H1 (cell line): ENCODE measurements at regions not wholly inside any gene's neighbourhood (a gene's known extent, or its start where the extent isn't known, plus 50 kb on each side); places are given as distances from the start of the nearest gene placed in this dataset.

ENCODE experiments used
- CTCF ChIA-PET: fragments of 300-600 bp; sonication (Branson Sonifier 250); formaldehyde crosslinking; loops from one replicate; lab custom pipeline; 2021; ENCODE audit not compliant: partially characterized antibody; lab: Charles Lee
- POLR2A ChIA-PET: fragments of 300-600 bp; sonication (Branson Sonifier 250); formaldehyde crosslinking; loops from one replicate; lab custom pipeline; 2021; ENCODE audit warnings: inconsistent platforms; ENCODE audit not compliant: partially characterized antibody; lab: Charles Lee
- DNase-seq, 2 experiments: peaks; one replicate each; pipeline versions ENCODE4 v3.0.0 to v3.0.0-alpha.2; 2010 to 2022; ENCODE audit warnings: low spot score in 2 of 2, low read depth in 1 of 2, mixed read lengths in 1 of 2
- FAIRE-seq: peaks from 2 replicates; lab custom pipeline; 2011; peaks lifted over from hg19 to GRCh38; lab: Jason Lieb, UNC
- H2AFZ ChIP-seq: 2 replicates; pipeline ENCODE4 v1.8.1; 2012; ENCODE audit warnings: low read length, inconsistent platforms
- H2AK5ac ChIP-seq: 2 replicates; pipeline ENCODE4 v1.6.1; 2013; ENCODE audit warnings: low read depth, low read length
- H2BK120ac ChIP-seq: replicated peaks from 2 replicates; pipeline ENCODE3; 2013; ENCODE audit warnings: low read depth, low read length, inconsistent platforms
- H2BK12ac ChIP-seq: 2 replicates; pipeline ENCODE4 v1.6.1; 2013; ENCODE audit warnings: low read depth, low read length
- H2BK15ac ChIP-seq: 2 replicates; pipeline ENCODE4 v1.6.1; 2013; ENCODE audit warnings: low read length
- H2BK20ac ChIP-seq: 2 replicates; pipeline ENCODE4 v1.6.1; 2013; ENCODE audit warnings: low read length
- H2BK5ac ChIP-seq: 2 replicates; pipeline ENCODE4 v1.6.1; 2013; ENCODE audit warnings: low read depth, low read length
- H3K14ac ChIP-seq: 2 replicates; pipeline ENCODE4 v1.6.1; 2013; ENCODE audit warnings: inconsistent platforms; ENCODE audit not compliant: insufficient read length
- H3K18ac ChIP-seq: 2 replicates; pipeline ENCODE4 v1.6.1; 2013; ENCODE audit warnings: low read length; ENCODE audit errors: extremely low read depth
- H3K23ac ChIP-seq: 2 replicates; pipeline ENCODE4 v1.6.1; 2013; ENCODE audit warnings: inconsistent platforms; ENCODE audit not compliant: insufficient read length
- H3K23me2 ChIP-seq: 2 replicates; pipeline ENCODE4 v1.6.1; 2013; ENCODE audit warnings: low read depth, low read length
- H3K27ac ChIP-seq: 2 replicates; pipeline ENCODE4 v1.6.1; 2011; ENCODE audit warnings: low read depth, low read length, inconsistent platforms
- H3K27me3 ChIP-seq, 4 experiments: replicated peaks in 1 of 4; 1 replicate in 1 of 4; 2 replicates in 3 of 4; pipeline versions ENCODE4 v1.6.1 to v1.8.1; 2011 to 2013; ENCODE audit warnings: low read length in 3 of 4, mild to moderate bottlenecking in 3 of 4, inconsistent platforms in 2 of 4, mixed read lengths in 2 of 4, moderate library complexity in 1 of 4; ENCODE audit not compliant: control insufficient read depth in 3 of 4, insufficient read depth in 3 of 4; ENCODE audit errors: extremely low read depth in 1 of 4
- H3K36me3 ChIP-seq, 4 experiments: 2 replicates each; pipeline versions ENCODE4 v1.6.1 to v1.8.1; 2011 to 2013; ENCODE audit warnings: mild to moderate bottlenecking in 4 of 4, low read length in 3 of 4, moderate library complexity in 2 of 4, control low read depth in 1 of 4, inconsistent platforms in 1 of 4; ENCODE audit not compliant: insufficient read depth in 4 of 4, control insufficient read depth in 2 of 4
- H3K4ac ChIP-seq: replicated peaks from 2 replicates; pipeline ENCODE3; 2013; ENCODE audit warnings: low read length, low read depth, mixed read lengths, inconsistent platforms; ENCODE audit not compliant: insufficient read length
- H3K4me1 ChIP-seq, 4 experiments: replicated peaks in 1 of 4; 1 replicate in 1 of 4; 2 replicates in 3 of 4; pipeline versions ENCODE4 v1.6.1 to v1.8.1; 2011 to 2013; ENCODE audit warnings: low read length in 3 of 4, inconsistent platforms in 2 of 4, mixed read lengths in 1 of 4; ENCODE audit not compliant: insufficient read depth in 4 of 4, control insufficient read depth in 3 of 4
- H3K4me2 ChIP-seq, 2 experiments: 2 replicates each; pipeline versions ENCODE4 v1.6.1 to v1.8.1; 2011 to 2013; ENCODE audit warnings: low read depth in 2 of 2, low read length in 2 of 2, control low read depth in 1 of 2, inconsistent platforms in 1 of 2, mild to moderate bottlenecking in 1 of 2; ENCODE audit not compliant: insufficient read depth in 1 of 2
- H3K4me3 ChIP-seq, 4 experiments: fragments of 200-600, 300-600 bp in 1 of 4; sonication (generic), shearing (Covaris generic), sonication (Bioruptor Twin) in 1 of 4; 2 replicates each; pipeline versions ENCODE4 v1.5.1 to v1.8.1; 2011 to 2016; ENCODE audit warnings: low read length in 4 of 4, low read depth in 3 of 4, control low read depth in 2 of 4, inconsistent platforms in 2 of 4, mild to moderate bottlenecking in 2 of 4, mixed read lengths in 1 of 4, moderate library complexity in 1 of 4; ENCODE audit not compliant: insufficient read depth in 2 of 4; ENCODE audit errors: extremely low read depth in 1 of 4
- H3K56ac ChIP-seq: replicated peaks from 2 replicates; pipeline ENCODE3; 2013; ENCODE audit warnings: low read depth, mild to moderate bottlenecking, mixed read lengths, low read length, inconsistent platforms; ENCODE audit not compliant: insufficient read length
- H3K79me1 ChIP-seq: 2 replicates; pipeline ENCODE4 v1.6.1; 2013; ENCODE audit warnings: low read depth, low read length, control low read depth
- H3K79me2 ChIP-seq, 2 experiments: 2 replicates each; pipeline versions ENCODE4 v1.6.1 to v1.8.1; 2012 to 2013; ENCODE audit warnings: low read length in 2 of 2, mild to moderate bottlenecking in 2 of 2, inconsistent platforms in 1 of 2; ENCODE audit not compliant: insufficient read depth in 2 of 2, control insufficient read depth in 1 of 2
- H3K9ac ChIP-seq, 4 experiments: replicated peaks in 1 of 4; 1 replicate in 1 of 4; 2 replicates in 3 of 4; pipeline versions ENCODE4 v1.6.1 to v1.8.1; 2011 to 2013; ENCODE audit warnings: low read depth in 3 of 4, low read length in 3 of 4, control low read depth in 2 of 4, mild to moderate bottlenecking in 2 of 4, moderate library complexity in 2 of 4, inconsistent platforms in 1 of 4; ENCODE audit errors: extremely low read depth in 1 of 4
- H3K9me3 ChIP-seq, 2 experiments: 2 replicates each; pipeline versions ENCODE4 v1.6.1 to v1.8.1; 2012 to 2013; ENCODE audit warnings: mild to moderate bottlenecking in 2 of 2, moderate library complexity in 2 of 2, control low read depth in 1 of 2, inconsistent platforms in 1 of 2, low read depth in 1 of 2, low read length in 1 of 2, mixed read lengths in 1 of 2; ENCODE audit not compliant: insufficient read depth in 2 of 2
- H4K20me1 ChIP-seq, 2 experiments: replicated peaks in 1 of 2; 2 replicates each; pipeline versions ENCODE3 to v1.8.1; 2011 to 2013; ENCODE audit warnings: inconsistent platforms in 2 of 2, low read length in 2 of 2, mild to moderate bottlenecking in 1 of 2; ENCODE audit not compliant: insufficient read depth in 2 of 2, control insufficient read depth in 1 of 2
- H4K5ac ChIP-seq: 2 replicates; pipeline ENCODE4 v1.6.1; 2013; ENCODE audit warnings: low read length, low read depth, mixed read lengths, inconsistent platforms; ENCODE audit not compliant: insufficient read length
- H4K8ac ChIP-seq: 2 replicates; pipeline ENCODE4 v1.8.0; 2013; ENCODE audit warnings: mild to moderate bottlenecking, moderate library complexity, low read length, inconsistent platforms; ENCODE audit not compliant: insufficient read depth; ENCODE audit errors: extremely low read depth
- H4K91ac ChIP-seq: replicated peaks from 2 replicates; pipeline ENCODE3; 2013; ENCODE audit warnings: low read length, mixed read lengths, inconsistent platforms; ENCODE audit not compliant: insufficient read length
- BACH1 ChIP-seq: IDR thresholded peaks from 2 replicates; pipeline ENCODE4 v1.6.1; 2012; ENCODE audit warnings: low read length, improper control_type of control experiment
- CBX8 ChIP-seq: fragments of 300-800, 300-1000 bp; sonication (generic); IDR thresholded peaks from 2 replicates; pipeline ENCODE4 v1.7.1; 2016; ENCODE audit warnings: low read depth, low read length, borderline replicate concordance
- CREB1 ChIP-seq: IDR thresholded peaks from 2 replicates; pipeline ENCODE4 v1.6.1; 2012; ENCODE audit warnings: inconsistent platforms
- EZH2 ChIP-seq: fragments of 200-600 bp; sonication (generic); IDR thresholded peaks from 2 replicates; pipeline ENCODE4 v1.7.1; 2012; ENCODE audit warnings: low read depth, mild to moderate bottlenecking, moderate library complexity, low read length, inconsistent platforms; ENCODE audit not compliant: severe bottlenecking
- FOSL1 ChIP-seq: IDR thresholded peaks from 2 replicates; pipeline ENCODE4 v1.6.1; 2011; ENCODE audit warnings: mild to moderate bottlenecking, low read depth, low read length, moderate library complexity; ENCODE audit not compliant: insufficient read depth
- GTF2F1 ChIP-seq: IDR thresholded peaks from 2 replicates; pipeline ENCODE4 v1.6.1; 2012; ENCODE audit warnings: low read depth, low read length, improper control_type of control experiment, borderline replicate concordance
- KDM1A ChIP-seq: fragments of 200-600, 300-600 bp; sonication (generic); IDR thresholded peaks from 2 replicates; pipeline ENCODE4 v1.7.1; 2016; ENCODE audit warnings: mild to moderate bottlenecking, low read length, borderline replicate concordance
- MAX ChIP-seq: IDR thresholded peaks from 2 replicates; pipeline ENCODE4 v1.6.1; 2012; ENCODE audit warnings: inconsistent platforms
- NRF1 ChIP-seq: IDR thresholded peaks from 2 replicates; pipeline ENCODE4 v1.6.1; 2011; ENCODE audit warnings: mild to moderate bottlenecking, low read depth, low read length, improper control_type of control experiment
- POU5F1 ChIP-seq: IDR thresholded peaks from 2 replicates; pipeline ENCODE4 v1.6.1; 2011; ENCODE audit warnings: low read depth, mild to moderate bottlenecking, low read length, moderate library complexity
- RAD21 ChIP-seq, 2 experiments: IDR thresholded peaks in 1 of 2; conservative IDR thresholded peaks in 1 of 2; 2 replicates each; pipeline ENCODE4 v1.6.1; 2011; ENCODE audit warnings: low read depth in 2 of 2, low read length in 2 of 2, improper control_type of control experiment in 1 of 2, inconsistent platforms in 1 of 2, mild to moderate bottlenecking in 1 of 2, moderate library complexity in 1 of 2
- SIRT6 ChIP-seq: IDR thresholded peaks from one replicate; pipeline ENCODE4 v1.7.1; 2012; ENCODE audit warnings: low read length, inconsistent platforms
- SP4 ChIP-seq: IDR thresholded peaks from 2 replicates; pipeline ENCODE4 v1.6.1; 2012; ENCODE audit warnings: low read length, inconsistent platforms
- TCF12 ChIP-seq: IDR thresholded peaks from 2 replicates; pipeline ENCODE4 v1.6.1; 2011; ENCODE audit warnings: low read depth, mild to moderate bottlenecking, low read length
- ZNF274 ChIP-seq: IDR thresholded peaks from 2 replicates; pipeline ENCODE4 v1.7.0; 2012; ENCODE audit warnings: low read length, borderline replicate concordance; ENCODE audit errors: extremely low read depth
- whole genome bisulfite sequencing, 2 experiments: shearing (Covaris generic) in 1 of 2; methylation state at CpG; one replicate each; pipeline versions ENCODE4 v1.1.6 to v1.1.7; 2013 to 2015; ENCODE audit warnings: low lambda C conversion rate in 2 of 2, mixed read lengths in 2 of 2, inconsistent platforms in 1 of 2, low coverage in 1 of 2, missing lambda C conversion rate in 1 of 2; ENCODE audit not compliant: insufficient replicate concordance in 2 of 2, insufficient coverage in 1 of 2, insufficient read length in 1 of 2; ENCODE audit errors: extremely low coverage in 1 of 2, missing lambda C conversion rate in 1 of 2; 5-methylcytosine and 5-hydroxymethylcytosine counted together

- Histone ChIP-seq H2AK5ac (no peak overlapping the region), H3K56ac (no peak overlapping the region), H4K20me1 (no peaks in the 10 kb centered on the region), H4K5ac (no peak overlapping the region), H3K9me3 (no peaks in the 10 kb centered on the region; a peak in 1 of 4 replicates), H3K79me2 (no peaks in the 10 kb centered on the region), H2BK12ac (no peak overlapping the region), H4K91ac (no peak overlapping the region), H2BK120ac (no peak overlapping the region), H2BK5ac (no peak overlapping the region), H3K14ac (no peak overlapping the region), H3K27me3 (no peaks in the 10 kb centered on the region), H3K36me3 (no peaks in the 10 kb centered on the region), H3K4me2 (no peak overlapping the region), H3K4me3 (no peak overlapping the region), H3K23me2 (no peaks in the 10 kb centered on the region), H3K18ac (no peak overlapping the region), H3K79me1 (no peaks in the 10 kb centered on the region), H3K4me1 (no peaks in the 10 kb centered on the region), H3K23ac (no peak overlapping the region), H2BK20ac (no peak overlapping the region), H2BK15ac (no peak overlapping the region), H3K4ac (no peak overlapping the region), H2AFZ (0 out of 2 replicates have a peak overlapping the region, but pooled peaks have one; percentile 61), H4K8ac (no peak overlapping the region), H3K27ac (no peak overlapping the region), H3K9ac (no peak overlapping the region)
- WGBS, 2 experiments = 90% methylated on average over 14 of the region's 14 CpGs; no CpG with 5 or more reads in 1 of the 2 experiments
- no peak for DNase-seq
- CTCF ChIA-PET = no interaction called here
- no peak for FAIRE-seq
- POLR2A ChIA-PET = no interaction called here
- TF ChIP-seq SP4 (no peak), CBX8 (no peak), POU5F1 (no peak), NRF1 (no peak), MAX (no peak), RAD21 (IDR thresholded peaks at IDR 0.05 in 1 of 2, conservative IDR thresholded peaks at IDR 0.05 in 1 of 2; ENCODE audit: low read depth in 2 of 2, low read length in 2 of 2) (no peak), SIRT6 (no peak), KDM1A (no peak), TCF12 (no peak), ZNF274 (no peak), FOSL1 (no peak), GTF2F1 (no peak), CREB1 (no peak), EZH2 (no peak), BACH1 (no peak)
Measured at GRCh38 chr21:15455819-15456462, 273.8 kb upstream of the USP25 start.
